ENCODE measurements at regions not wholly inside any gene's neighbourhood (a gene's known extent, or its start where the extent isn't known, plus 50 kb on each side); places are given as distances from the start of the nearest gene placed in this dataset.

GRCh38 chrX:80184854-80185253, 170.3 kb downstream of the TBX22 start:
- no peak for DNase-seq
- Histone ChIP-seq H3K4me3 (no peak overlapping the region), H3K27ac (no peak overlapping the region), H3K36me3 (no peaks in the 10 kb centered on the region), H3K9me3 (no peaks in the 10 kb centered on the region), H3K27me3 (no peaks in the 10 kb centered on the region), H3K4me1 (no peaks in the 10 kb centered on the region)
- TF ChIP-seq POLR2AphosphoS5 (IDR thresholded peaks at IDR 0.05) (no peak), CTCF (IDR thresholded peaks at IDR 0.05) (no peak), POLR2A (IDR thresholded peaks at IDR 0.05) (no peak), EP300 (IDR thresholded peaks at IDR 0.05) (no peak)
- intact Hi-C loops (cut with DNase I; ENCODE audit: low total_unique reads) = no loop called here
- WGBS, 5 donors = 46 to 88% (median 65%) methylated on average over 2 of the region's 2 CpGs

- no peak for TF ChIP-seq CTCF (IDR thresholded peaks at IDR 0.05)
- TF ChIP-seq EP300 (IDR thresholded peaks at IDR 0.05) = no peak
- no peak for TF ChIP-seq POLR2AphosphoS5 (IDR thresholded peaks at IDR 0.05)
- TF ChIP-seq POLR2A (IDR thresholded peaks at IDR 0.05) = no peak
- Histone ChIP-seq H3K9me3 (no peaks in the 10 kb centered on the region), H3K36me3 (no peaks in the 10 kb centered on the region), H3K27ac (no peak overlapping the region), H3K4me3 (no peak overlapping the region), H3K4me1 (no peaks in the 10 kb centered on the region), H3K27me3 (peaks cover 0 to 5% (median 0%) of the 10 kb centered on the region in 3 donors)
- WGBS, 5 donors = 54 to 72% (median 64%) methylated on average over 1 to 2 of the region's 2 CpGs
- intact Hi-C loops (cut with DNase I; ENCODE audit: low total_unique reads) = no loop called here
- DNase-seq = peak in 1 of 2 donors; percentile 7
Observed at GRCh38 chrX:80206647-80207046, 192.1 kb downstream of the TBX22 start.

- no peak overlapping the region for H3K27ac ChIP-seq
- H3K4me1 ChIP-seq = no peaks in the 10 kb centered on the region
- 77 to 93% (median 85%) methylated on average over 3 to 6 of the region's 6 CpGs for WGBS, 5 donors
- no peak for DNase-seq
- H3K9me3 ChIP-seq = no peaks in the 10 kb centered on the region
- H3K36me3 ChIP-seq = no peaks in the 10 kb centered on the region
- peaks cover 0 to 5% (median 0%) of the 10 kb centered on the region in 3 donors for H3K27me3 ChIP-seq
- H3K4me3 ChIP-seq = no peak overlapping the region
- no peak for TF ChIP-seq POLR2A (IDR thresholded peaks at IDR 0.05)
- TF ChIP-seq EP300 (IDR thresholded peaks at IDR 0.05) = no peak
- no peak for TF ChIP-seq CTCF (IDR thresholded peaks at IDR 0.05)
- no peak for TF ChIP-seq POLR2AphosphoS5 (IDR thresholded peaks at IDR 0.05)
- intact Hi-C loops (cut with DNase I; ENCODE audit: low total_unique reads) = no loop called here
Observed at GRCh38 chrX:80207327-80207726, 192.8 kb downstream of the TBX22 start.

GRCh38 chrX:80216086-80216485, 201.5 kb downstream of the TBX22 start:
- H3K27ac ChIP-seq = no peak overlapping the region
- TF ChIP-seq EP300 (IDR thresholded peaks at IDR 0.05) (no peak), POLR2AphosphoS5 (IDR thresholded peaks at IDR 0.05) (no peak), POLR2A (IDR thresholded peaks at IDR 0.05) (no peak), CTCF (IDR thresholded peaks at IDR 0.05) (no peak)
- H3K36me3 ChIP-seq = no peaks in the 10 kb centered on the region
- intact Hi-C loops (cut with DNase I; ENCODE audit: low total_unique reads) = no loop called here
- no peaks in the 10 kb centered on the region for H3K27me3 ChIP-seq
- H3K4me3 ChIP-seq = no peak overlapping the region
- 47 to 73% (median 60%) methylated on average over 2 of the region's 2 CpGs for WGBS, 5 donors
- no peaks in the 10 kb centered on the region for H3K4me1 ChIP-seq
- no peak for DNase-seq
- peaks cover 0 to 30% (median 14%) of the 10 kb centered on the region in 4 donors for H3K9me3 ChIP-seq

All from stomach (tissue), 8 donors.